ENCODE measurements at regions not wholly inside any gene's neighbourhood (a gene's known extent, or its start where the extent isn't known, plus 50 kb on each side); places are given as distances from the start of the nearest gene placed in this dataset.

GRCh38 chr9:13791816-13792215 is 512.3 kb upstream of the MPDZ start:
- DNase-seq (ENCODE audit: extremely low spot score): no peak
- CTCF ChIA-PET: no interaction called here
- no peak for TF ChIP-seq SP1 (IDR thresholded peaks at IDR 0.05)
- no peak for TF ChIP-seq PKNOX1 (IDR thresholded peaks at IDR 0.05)
- no peak for TF ChIP-seq ZNF384 (IDR thresholded peaks at IDR 0.05)
- TF ChIP-seq ARNT (IDR thresholded peaks at IDR 0.05): no peak
- TF ChIP-seq TARDBP (IDR thresholded peaks at IDR 0.05): no peak
- no peak for TF ChIP-seq NFRKB (IDR thresholded peaks at IDR 0.05)
- TF ChIP-seq HDGF (IDR thresholded peaks at IDR 0.05; ENCODE audit: borderline replicate concordance): no peak
- no peak for TF ChIP-seq FOXA1 (IDR thresholded peaks at IDR 0.05)
- no peak for TF ChIP-seq FOXM1 (IDR thresholded peaks at IDR 0.05; ENCODE audit: borderline replicate concordance)
- TF ChIP-seq FOXK2 (IDR thresholded peaks at IDR 0.05): no peak
- TF ChIP-seq ELF4 (IDR thresholded peaks at IDR 0.05): no peak
- no peak for TF ChIP-seq L3MBTL2 (conservative IDR thresholded peaks at IDR 0.05)
- POLR2A ChIA-PET: no interaction called here

DNA sequence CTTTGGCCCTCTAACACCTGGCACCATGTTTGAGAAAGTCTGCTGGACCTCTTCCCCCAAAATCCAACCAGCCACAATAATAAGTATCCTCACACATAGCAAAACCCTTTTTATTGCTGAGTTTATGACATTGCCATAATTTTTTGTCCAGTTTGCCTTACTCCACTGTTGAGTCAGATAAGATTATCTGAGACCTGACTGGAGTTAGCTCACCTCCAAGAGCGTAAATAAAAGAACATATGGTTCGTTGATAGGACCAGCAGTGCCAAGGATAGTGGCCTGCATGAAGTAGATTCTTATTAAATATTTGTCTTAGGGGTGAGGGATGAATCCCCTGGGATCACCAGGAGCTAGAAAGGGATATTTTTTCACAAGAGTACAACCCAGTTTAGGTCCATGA is 510.6 kb upstream of the MPDZ start:
- ChIA-PET POLR2A (no interaction called here), CTCF (no interaction called here)
- DNase-seq (ENCODE audit: extremely low spot score): no peak
- no peak for TF ChIP-seq LEF1 (IDR thresholded peaks at IDR 0.05; ENCODE audit: borderline replicate concordance)
- TF ChIP-seq FOXK2 (IDR thresholded peaks at IDR 0.05): no peak
- no peak for TF ChIP-seq L3MBTL2 (conservative IDR thresholded peaks at IDR 0.05)
- no peak for TF ChIP-seq PKNOX1 (IDR thresholded peaks at IDR 0.05)
- no peak for TF ChIP-seq ELF4 (IDR thresholded peaks at IDR 0.05)
- TF ChIP-seq ARNT (IDR thresholded peaks at IDR 0.05): no peak
- no peak for TF ChIP-seq SP1 (IDR thresholded peaks at IDR 0.05)
- no peak for TF ChIP-seq FOXA1 (IDR thresholded peaks at IDR 0.05)
- no peak for TF ChIP-seq CTBP1 (IDR thresholded peaks at IDR 0.05; ENCODE audit: borderline replicate concordance)

GRCh38 chr9:13787234-13787833 is 507.8 kb upstream of the MPDZ start:
- POLR2A ChIA-PET: no interaction called here
- DNase-seq (ENCODE audit: extremely low spot score): no peak
- TF ChIP-seq SP1 (IDR thresholded peaks at IDR 0.05): no peak
- no peak for TF ChIP-seq CTBP1 (IDR thresholded peaks at IDR 0.05; ENCODE audit: borderline replicate concordance)
- no peak for TF ChIP-seq BHLHE40 (IDR thresholded peaks at IDR 0.05; ENCODE audit: borderline replicate concordance)
- no peak for TF ChIP-seq HDGF (IDR thresholded peaks at IDR 0.05; ENCODE audit: borderline replicate concordance)
- TF ChIP-seq ELF4 (IDR thresholded peaks at IDR 0.05): no peak
- no peak for TF ChIP-seq LEF1 (IDR thresholded peaks at IDR 0.05; ENCODE audit: borderline replicate concordance)
- TF ChIP-seq TARDBP (IDR thresholded peaks at IDR 0.05): no peak
- TF ChIP-seq ARNT (IDR thresholded peaks at IDR 0.05): no peak
- no peak for TF ChIP-seq PKNOX1 (IDR thresholded peaks at IDR 0.05)
- CTCF ChIA-PET: no interaction called here

DNA sequence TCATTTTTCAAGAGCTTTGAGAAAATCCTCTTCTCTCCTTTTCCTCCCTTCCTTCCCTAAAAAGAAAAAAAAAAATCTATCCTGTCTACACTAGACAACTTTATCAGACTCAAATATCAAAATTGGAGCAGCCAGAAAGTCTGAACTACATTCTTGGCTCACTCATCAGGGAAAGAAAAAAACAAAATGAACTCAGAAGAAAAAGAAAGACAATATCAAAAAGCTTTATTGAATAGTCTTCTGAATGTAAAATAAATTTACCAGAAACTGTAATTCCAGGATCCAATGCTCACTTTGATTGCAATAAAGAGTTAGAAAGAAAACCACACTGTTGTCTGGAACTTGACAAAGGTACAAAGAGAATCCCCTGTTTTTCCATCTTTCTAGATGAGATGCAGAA is 507.2 kb upstream of the MPDZ start:
- no peak for DNase-seq (ENCODE audit: extremely low spot score)
- TF ChIP-seq ZNF384 (IDR thresholded peaks at IDR 0.05): no peak
- TF ChIP-seq L3MBTL2 (conservative IDR thresholded peaks at IDR 0.05): no peak
- TF ChIP-seq BHLHE40 (IDR thresholded peaks at IDR 0.05; ENCODE audit: borderline replicate concordance): no peak
- TF ChIP-seq ELF4 (IDR thresholded peaks at IDR 0.05): no peak
- ChIA-PET CTCF (no interaction called here), POLR2A (no interaction called here)

- CTCF ChIA-PET: no interaction called here
- no peak for DNase-seq (ENCODE audit: extremely low spot score)
- no peak for TF ChIP-seq BHLHE40 (IDR thresholded peaks at IDR 0.05; ENCODE audit: borderline replicate concordance)
- TF ChIP-seq PKNOX1 (IDR thresholded peaks at IDR 0.05): no peak
- TF ChIP-seq NFRKB (IDR thresholded peaks at IDR 0.05): no peak
- no peak for TF ChIP-seq FOXM1 (IDR thresholded peaks at IDR 0.05; ENCODE audit: borderline replicate concordance)
- no peak for TF ChIP-seq ARNT (IDR thresholded peaks at IDR 0.05)
- TF ChIP-seq ZNF384 (IDR thresholded peaks at IDR 0.05): no peak
- no peak for TF ChIP-seq CTBP1 (IDR thresholded peaks at IDR 0.05; ENCODE audit: borderline replicate concordance)
- TF ChIP-seq SP1 (IDR thresholded peaks at IDR 0.05): no peak
- POLR2A ChIA-PET: no interaction called here
Observed at GRCh38 chr9:13786131-13786530, 506.6 kb upstream of the MPDZ start.

DNA sequence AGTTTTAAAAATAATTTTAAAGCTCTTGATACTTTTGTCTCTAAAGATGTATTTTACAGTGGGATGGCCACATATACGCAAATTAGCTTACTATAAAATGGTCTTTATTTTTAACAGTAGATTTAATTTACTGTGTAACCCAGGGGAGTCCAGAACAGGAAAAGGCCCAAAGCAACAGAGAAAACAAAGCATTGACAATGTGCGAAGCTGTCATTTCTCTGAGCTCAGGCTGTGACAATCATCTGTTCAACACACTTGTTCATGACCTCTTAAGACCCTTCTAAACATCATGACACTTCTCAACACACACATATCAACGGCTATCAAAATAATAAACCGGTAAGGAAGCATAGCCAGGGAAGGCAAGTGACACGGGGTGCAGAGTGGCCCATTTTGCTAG is 499.6 kb upstream of the MPDZ start:
- TF ChIP-seq PKNOX1 (IDR thresholded peaks at IDR 0.05): no peak
- DNase-seq (ENCODE audit: extremely low spot score): no peak
- POLR2A ChIA-PET: no interaction called here
- CTCF ChIA-PET: no interaction called here

All from HEK293T (cell line).